ENCODE measurements at regions not wholly inside any gene's neighbourhood (a gene's known extent, or its start where the extent isn't known, plus 50 kb on each side); places are given as distances from the start of the nearest gene placed in this dataset.

- TF ChIP-seq, protein P1, sequence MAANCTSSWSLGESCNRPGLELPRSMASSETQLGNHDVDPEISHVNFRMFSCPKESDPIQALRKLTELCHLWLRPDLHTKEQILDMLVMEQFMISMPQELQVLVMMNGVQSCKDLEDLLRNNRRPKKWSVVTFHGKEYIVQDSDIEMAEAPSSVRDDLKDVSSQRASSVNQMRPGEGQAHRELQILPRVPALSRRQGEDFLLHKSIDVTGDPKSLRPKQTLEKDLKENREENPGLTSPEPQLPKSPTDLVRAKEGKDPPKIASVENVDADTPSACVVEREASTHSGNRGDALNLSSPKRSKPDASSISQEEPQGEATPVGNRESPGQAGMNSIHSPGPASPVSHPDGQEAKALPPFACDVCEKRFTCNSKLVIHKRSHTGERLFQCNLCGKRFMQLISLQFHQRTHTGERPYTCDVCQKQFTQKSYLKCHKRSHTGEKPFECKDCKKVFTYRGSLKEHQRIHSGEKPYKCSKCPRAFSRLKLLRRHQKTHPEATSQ (tag by site-specific recombination; IDR thresholded peaks at IDR 0.05): no peak
- no peak for TF ChIP-seq KLF7 (tag by site-specific recombination; IDR thresholded peaks at IDR 0.05; ENCODE audit: borderline replicate concordance)
- TF ChIP-seq, protein P2, sequence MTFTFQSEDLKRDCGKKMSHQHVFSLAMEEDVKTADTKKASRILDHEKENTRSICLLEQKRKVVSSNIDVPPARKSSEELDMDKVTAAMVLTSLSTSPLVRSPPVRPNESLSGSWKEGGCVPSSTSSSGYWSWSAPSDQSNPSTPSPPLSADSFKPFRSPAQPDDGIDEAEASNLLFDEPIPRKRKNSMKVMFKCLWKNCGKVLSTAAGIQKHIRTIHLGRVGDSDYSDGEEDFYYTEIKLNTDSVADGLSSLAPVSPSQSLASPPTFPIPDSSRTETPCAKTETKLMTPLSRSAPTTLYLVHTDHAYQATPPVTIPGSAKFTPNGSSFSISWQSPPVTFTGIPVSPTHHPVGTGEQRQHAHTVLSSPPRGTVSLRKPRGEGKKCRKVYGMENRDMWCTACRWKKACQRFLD (tag by site-specific recombination; IDR thresholded peaks at IDR 0.05): no peak
- no peak for TF ChIP-seq IKZF3 (tag by site-specific recombination; IDR thresholded peaks at IDR 0.05)
- TF ChIP-seq MZF1 (tag by site-specific recombination; IDR thresholded peaks at IDR 0.05; ENCODE audit: borderline replicate concordance): no peak
- no peak for TF ChIP-seq ZFP3 (tag by site-specific recombination; IDR thresholded peaks at IDR 0.05; ENCODE audit: low read depth)
- TF ChIP-seq ZNF610 (tag by site-specific recombination; IDR thresholded peaks at IDR 0.05; ENCODE audit: borderline replicate concordance): no peak
- TF ChIP-seq ZNF426 (tag by site-specific recombination; IDR thresholded peaks at IDR 0.05): no peak
- TF ChIP-seq BCL11A (tag by site-specific recombination; IDR thresholded peaks at IDR 0.05; ENCODE audit: low read depth): no peak
- TF ChIP-seq HOXD13 (CRISPR knock-in tag; IDR thresholded peaks at IDR 0.05; ENCODE audit: borderline replicate concordance): no peak
Measured at GRCh38 chr15:57827971-57828370, 121.5 kb downstream of the POLR2M start (continued).

GRCh38 chr15:57832183-57832582 lies 125.7 kb downstream of the POLR2M start:
- POLR2A ChIA-PET: no interaction called here

DNA sequence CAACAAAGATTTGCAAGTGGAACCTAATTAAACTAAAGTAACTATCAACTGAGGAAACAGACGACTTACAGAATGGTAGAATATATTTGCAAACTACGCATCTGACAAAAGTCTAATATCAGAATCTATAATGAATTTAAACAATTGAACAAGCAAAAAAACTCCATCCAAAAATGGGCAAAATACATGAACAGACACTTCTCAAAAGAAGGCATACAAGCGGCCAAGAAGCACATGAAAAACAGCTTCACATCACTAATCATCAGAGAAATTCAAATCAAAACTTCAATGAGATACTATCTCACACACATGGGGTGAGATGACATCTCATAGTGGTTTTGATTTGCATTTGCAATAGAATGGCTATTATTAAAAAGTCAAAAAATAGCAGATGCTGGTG lies 128.6 kb downstream of the POLR2M start:
- CTCF ChIA-PET: no interaction called here
- POLR2A ChIA-PET: interaction anchor here (0.5 kb wide), 1 partner anchor 116 kb away, joined by 4 read pairs; no protein-coding TSS in a partner anchor
- H3K9me3 ChIP-seq (ENCODE audit: control insufficient read depth, insufficient read depth, low read depth, low read length): no peaks in the 10 kb centered on the region
- TF ChIP-seq ZNF23 (tag by site-specific recombination; IDR thresholded peaks at IDR 0.05; ENCODE audit: borderline replicate concordance) (no peak), ATF2 (tag by site-specific recombination; IDR thresholded peaks at IDR 0.05; ENCODE audit: low read depth) (no peak), ZNF639 (tag by site-specific recombination; IDR thresholded peaks at IDR 0.05) (no peak), ZNF629 (tag by site-specific recombination; IDR thresholded peaks at IDR 0.05) (no peak), ZNF433 (tag by site-specific recombination; IDR thresholded peaks at IDR 0.05; ENCODE audit: low read depth) (no peak), PRDM1 (tag by site-specific recombination; IDR thresholded peaks at IDR 0.05) (no peak), ZNF473 (tag by site-specific recombination; IDR thresholded peaks at IDR 0.05) (no peak), OSR2 (tag by site-specific recombination; IDR thresholded peaks at IDR 0.05) (no peak), ZNF366 (tag by site-specific recombination; conservative IDR thresholded peaks at IDR 0.05) (no peak), ZBTB10 (tag by site-specific recombination; IDR thresholded peaks at IDR 0.05) (no peak), HOXC10 (CRISPR knock-in tag; IDR thresholded peaks at IDR 0.05) (no peak), KLF8 (tag by site-specific recombination; IDR thresholded peaks at IDR 0.05) (no peak)

More at GRCh38 chr15:57832183-57832582, 125.7 kb downstream of the POLR2M start:
- H3K4me3 ChIP-seq (ENCODE audit: low read depth, low read length): no peak overlapping the region
- CTCF ChIA-PET: no interaction called here
- no peaks in the 10 kb centered on the region for H3K36me3 ChIP-seq (ENCODE audit: control insufficient read depth in 2 of 2, insufficient read depth in 1 of 2, low read length in 2 of 2)
- H3K27ac ChIP-seq (ENCODE audit: extremely low read depth, low read depth, low read length): no peak overlapping the region
- H3K9me3 ChIP-seq (ENCODE audit: control insufficient read depth, insufficient read depth, low read depth, low read length): no peaks in the 10 kb centered on the region
- no peaks in the 10 kb centered on the region for H3K4me1 ChIP-seq (ENCODE audit: control insufficient read depth, insufficient read depth, low read length)
- TF ChIP-seq HOXD13 (CRISPR knock-in tag; IDR thresholded peaks at IDR 0.05; ENCODE audit: borderline replicate concordance) (no peak), ZBTB8A (tag by site-specific recombination; IDR thresholded peaks at IDR 0.05) (no peak), ZNF514 (tag by site-specific recombination; IDR thresholded peaks at IDR 0.05) (no peak), ZNF610 (tag by site-specific recombination; IDR thresholded peaks at IDR 0.05; ENCODE audit: borderline replicate concordance) (no peak)
- TF ChIP-seq, protein P3, sequence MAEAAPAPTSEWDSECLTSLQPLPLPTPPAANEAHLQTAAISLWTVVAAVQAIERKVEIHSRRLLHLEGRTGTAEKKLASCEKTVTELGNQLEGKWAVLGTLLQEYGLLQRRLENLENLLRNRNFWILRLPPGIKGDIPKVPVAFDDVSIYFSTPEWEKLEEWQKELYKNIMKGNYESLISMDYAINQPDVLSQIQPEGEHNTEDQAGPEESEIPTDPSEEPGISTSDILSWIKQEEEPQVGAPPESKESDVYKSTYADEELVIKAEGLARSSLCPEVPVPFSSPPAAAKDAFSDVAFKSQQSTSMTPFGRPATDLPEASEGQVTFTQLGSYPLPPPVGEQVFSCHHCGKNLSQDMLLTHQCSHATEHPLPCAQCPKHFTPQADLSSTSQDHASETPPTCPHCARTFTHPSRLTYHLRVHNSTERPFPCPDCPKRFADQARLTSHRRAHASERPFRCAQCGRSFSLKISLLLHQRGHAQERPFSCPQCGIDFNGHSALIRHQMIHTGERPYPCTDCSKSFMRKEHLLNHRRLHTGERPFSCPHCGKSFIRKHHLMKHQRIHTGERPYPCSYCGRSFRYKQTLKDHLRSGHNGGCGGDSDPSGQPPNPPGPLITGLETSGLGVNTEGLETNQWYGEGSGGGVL (tag by site-specific recombination; IDR thresholded peaks at IDR 0.05): no peak

More for the DNA sequence above, 128.6 kb downstream of the POLR2M start:
- Histone ChIP-seq H3K4me1 (ENCODE audit: control insufficient read depth, insufficient read depth, low read length) (no peaks in the 10 kb centered on the region), H3K4me3 (ENCODE audit: low read depth, low read length) (no peak overlapping the region), H3K36me3 (ENCODE audit: control insufficient read depth in 2 of 2, insufficient read depth in 1 of 2, low read length in 2 of 2) (no peaks in the 10 kb centered on the region), H3K27ac (ENCODE audit: extremely low read depth, low read depth, low read length) (no peak overlapping the region)

Measured in HEK293 (cell line).